DND-41 (cell line): ENCODE measurements at regions not wholly inside any gene's neighbourhood (a gene's known extent, or its start where the extent isn't known, plus 50 kb on each side); places are given as distances from the start of the nearest gene placed in this dataset.
A peak's percentile ranks its signal among the peaks of the same experiment; 100 is the strongest.
"Not testable (repeated sequence)": the region's sequence is repeated elsewhere in the genome, so short reads cannot be mapped to it uniquely, and the experiment has no call there.

Experiments
- ATAC-seq: fragments of 200-7000 bp; cut with Tn5 transposase; 3 replicates; pipeline ENCODE4 v1.9.1; 2021; ENCODE audit warnings: low read depth; ENCODE audit not compliant: insufficient read depth
- DNase-seq: peaks from one replicate; pipeline ENCODE4 v3.0.0-alpha.2; 2020
- H2AFZ ChIP-seq: 2 replicates; pipeline ENCODE4 v1.6.0; 2012; ENCODE audit warnings: low read depth, low read length
- H3K27ac ChIP-seq: 2 replicates; pipeline ENCODE4 v1.5.1; 2012; ENCODE audit warnings: low read length, inconsistent platforms
- H3K27me3 ChIP-seq: fragments of 200-600 bp; sonication (generic); 2 replicates; pipeline ENCODE4 v1.6.0; 2012; ENCODE audit warnings: low read length, mild to moderate bottlenecking, inconsistent platforms; ENCODE audit not compliant: insufficient read depth, poor library complexity
- H3K36me3 ChIP-seq: 2 replicates; pipeline ENCODE4 v1.5.1; 2012; ENCODE audit warnings: low read length, inconsistent platforms; ENCODE audit not compliant: insufficient read depth
- H3K4me1 ChIP-seq: 2 replicates; pipeline ENCODE4 v1.5.1; 2012; ENCODE audit warnings: mild to moderate bottlenecking, low read length; ENCODE audit not compliant: insufficient read depth
- H3K4me2 ChIP-seq: 2 replicates; pipeline ENCODE4 v1.6.0; 2012; ENCODE audit warnings: mild to moderate bottlenecking, moderate library complexity, low read length, inconsistent platforms; ENCODE audit not compliant: insufficient read depth
- H3K4me3 ChIP-seq, 2 experiments: fragments of 200-600 bp in 1 of 2; shearing (Covaris generic) in 1 of 2; 2 replicates each; pipeline ENCODE4 v1.5.1; 2012 to 2016; ENCODE audit warnings: inconsistent platforms in 2 of 2, low read length in 2 of 2, mild to moderate bottlenecking in 2 of 2, low read depth in 1 of 2, moderate library complexity in 1 of 2
- H3K79me2 ChIP-seq: 2 replicates; pipeline ENCODE4 v1.6.0; 2012; ENCODE audit warnings: low read length, inconsistent platforms; ENCODE audit not compliant: insufficient read depth
- H3K9ac ChIP-seq: 2 replicates; pipeline ENCODE4 v1.6.0; 2012; ENCODE audit warnings: low read depth, mild to moderate bottlenecking, inconsistent platforms, low read length, moderate library complexity
- H3K9me3 ChIP-seq: 2 replicates; pipeline ENCODE4 v1.5.1; 2012; ENCODE audit warnings: low read length, moderate library complexity, mild to moderate bottlenecking, inconsistent platforms; ENCODE audit not compliant: insufficient read depth, severe bottlenecking
- H4K20me1 ChIP-seq: 2 replicates; pipeline ENCODE4 v1.6.0; 2012; ENCODE audit warnings: low read length; ENCODE audit not compliant: insufficient read depth

- not testable (repeated sequence) for ATAC-seq, H3K36me3 ChIP-seq, H3K4me3 ChIP-seq, H3K27me3 ChIP-seq, H3K4me1 ChIP-seq, H2AFZ ChIP-seq, H3K9me3 ChIP-seq, H3K27ac ChIP-seq, H3K9ac ChIP-seq, H4K20me1 ChIP-seq, H3K79me2 ChIP-seq, DNase-seq, H3K4me2 ChIP-seq
Observed at GRCh38 chr12:8282181-8282580, 54.8 kb upstream of the FAM90A1 start.

- not testable (repeated sequence) for ATAC-seq, H3K9ac ChIP-seq, H3K4me2 ChIP-seq, H3K36me3 ChIP-seq, H3K27me3 ChIP-seq, H2AFZ ChIP-seq, H3K79me2 ChIP-seq, H3K4me1 ChIP-seq, H3K27ac ChIP-seq, H3K4me3 ChIP-seq, H3K9me3 ChIP-seq, DNase-seq, H4K20me1 ChIP-seq
Observed at GRCh38 chr12:8285681-8286080, 58.3 kb upstream of the FAM90A1 start.

GRCh38 chr12:8291764-8292163, 64.3 kb upstream of the FAM90A1 start:
- DNase-seq: not testable (repeated sequence)

GRCh38 chr12:8294662-8295061, 67.2 kb upstream of the FAM90A1 start:
- not testable (repeated sequence) for H3K4me1 ChIP-seq, H3K9ac ChIP-seq, H3K4me2 ChIP-seq, ATAC-seq, DNase-seq, H3K9me3 ChIP-seq, H3K79me2 ChIP-seq, H3K36me3 ChIP-seq, H3K27me3 ChIP-seq, H3K4me3 ChIP-seq, H3K27ac ChIP-seq, H4K20me1 ChIP-seq, H2AFZ ChIP-seq

More at GRCh38 chr12:8291764-8292163, 64.3 kb upstream of the FAM90A1 start:
- not testable (repeated sequence) for H3K4me1 ChIP-seq, ATAC-seq, H3K36me3 ChIP-seq, H4K20me1 ChIP-seq, H3K9me3 ChIP-seq, H3K27me3 ChIP-seq, H2AFZ ChIP-seq, H3K79me2 ChIP-seq, H3K9ac ChIP-seq, H3K27ac ChIP-seq, H3K4me2 ChIP-seq, H3K4me3 ChIP-seq

- H2AFZ ChIP-seq, H3K36me3 ChIP-seq, H3K79me2 ChIP-seq, H3K27ac ChIP-seq, H3K4me1 ChIP-seq, H3K9ac ChIP-seq, H3K4me2 ChIP-seq, ATAC-seq, H3K4me3 ChIP-seq, DNase-seq, H3K9me3 ChIP-seq, H4K20me1 ChIP-seq, H3K27me3 ChIP-seq: not testable (repeated sequence)
Observed at GRCh38 chr12:8308611-8309010, 81.2 kb upstream of the FAM90A1 start.

GRCh38 chr12:8315997-8316396, 88.6 kb upstream of the FAM90A1 start:
- not testable (repeated sequence) for H3K36me3 ChIP-seq, H3K9ac ChIP-seq, ATAC-seq, H3K27ac ChIP-seq, H3K27me3 ChIP-seq, H3K4me2 ChIP-seq, H3K79me2 ChIP-seq, H4K20me1 ChIP-seq, H3K4me3 ChIP-seq, DNase-seq, H2AFZ ChIP-seq, H3K9me3 ChIP-seq
- H3K4me1 ChIP-seq: peaks cover 18% of the 10 kb centered on the region

- H3K4me1 ChIP-seq: peaks cover 22% of the 10 kb centered on the region
- H3K36me3 ChIP-seq, H3K9ac ChIP-seq, ATAC-seq, H3K4me2 ChIP-seq, H3K9me3 ChIP-seq, H2AFZ ChIP-seq, H3K4me3 ChIP-seq, H4K20me1 ChIP-seq, H3K27me3 ChIP-seq, H3K79me2 ChIP-seq, DNase-seq, H3K27ac ChIP-seq: not testable (repeated sequence)
Observed at GRCh38 chr12:8317675-8318074, 90.3 kb upstream of the FAM90A1 start.

- peak; percentile 77 for ATAC-seq
- not testable (repeated sequence) for H3K36me3 ChIP-seq, H4K20me1 ChIP-seq, H3K9me3 ChIP-seq, H3K27me3 ChIP-seq, H3K79me2 ChIP-seq
- Histone ChIP-seq H3K4me3 (peak overlapping the region in 1 of 2 experiments; percentile 51; a peak in 2 of 4 replicates), H3K9ac (peak overlapping the region; percentile 42; the same call in 1 of the 2 replicates), H2AFZ (peak overlapping the region; percentile 47; the same call in 1 of the 2 replicates), H3K27ac (peak overlapping the region; percentile 82; the same call in 1 of the 2 replicates), H3K4me1 (peaks cover 22% of the 10 kb centered on the region), H3K4me2 (peak overlapping the region; percentile 64)
- DNase-seq: peak; percentile 82
Observed at GRCh38 chr12:8320251-8320730, 92.9 kb upstream of the FAM90A1 start.
